NCI-H2107 treated with DMSO at 0.1 percent for 48 hours (cell line): ENCODE measurements at regions not wholly inside any gene's neighbourhood (a gene's known extent, or its start where the extent isn't known, plus 50 kb on each side); places are given as distances from the start of the nearest gene placed in this dataset.
"Not testable (repeated sequence)": the region's sequence is repeated elsewhere in the genome, so short reads cannot be mapped to it uniquely, and the experiment has no call there.

Experiments used
- DNase-seq: peaks from one replicate; lab custom pipeline; 2025; ENCODE audit not compliant: unreplicated experiment; lab: John Stamatoyannopoulos, UW

GRCh38 chr3:81995329-81995728 is 233.9 kb upstream of the GBE1 start:
- peak; percentile 34 for DNase-seq

- DNase-seq, result no peak
Observed at GRCh38 chr3:81989758-81990157, 228.3 kb upstream of the GBE1 start.

GRCh38 chr3:81989274-81989673 is 227.8 kb upstream of the GBE1 start:
- DNase-seq, result no peak

- DNase-seq, result not testable (repeated sequence)
Observed at GRCh38 chr3:81987412-81987811, 226.0 kb upstream of the GBE1 start.

- DNase-seq, result no peak
Observed at GRCh38 chr3:81985996-81986723, 224.7 kb upstream of the GBE1 start.

GRCh38 chr3:81983382-81983781 is 221.9 kb upstream of the GBE1 start:
- DNase-seq, result no peak

- no peak for DNase-seq
Observed at GRCh38 chr3:81980596-81981494, 219.4 kb upstream of the GBE1 start.

GRCh38 chr3:81974751-81975150 is 213.3 kb upstream of the GBE1 start:
- DNase-seq, result no peak

GRCh38 chr3:81968658-81969057 is 207.2 kb upstream of the GBE1 start:
- DNase-seq, result no peak

GRCh38 chr3:81967393-81967792 is 205.9 kb upstream of the GBE1 start:
- DNase-seq, result no peak

GRCh38 chr3:81965696-81966095 is 204.3 kb upstream of the GBE1 start:
- DNase-seq, result no peak

- no peak for DNase-seq
Observed at GRCh38 chr3:81962396-81962795, 201.0 kb upstream of the GBE1 start.

GRCh38 chr3:81958972-81959640 is 197.7 kb upstream of the GBE1 start:
- DNase-seq, result no peak

GRCh38 chr3:81955878-81956277 is 194.4 kb upstream of the GBE1 start:
- DNase-seq, result peak; percentile 69

- no peak for DNase-seq
Observed at GRCh38 chr3:81953111-81953510, 191.7 kb upstream of the GBE1 start.

GRCh38 chr3:81952141-81952540 is 190.7 kb upstream of the GBE1 start:
- no peak for DNase-seq

- DNase-seq, result no peak
Observed at GRCh38 chr3:81951636-81952035, 190.2 kb upstream of the GBE1 start.

GRCh38 chr3:81951106-81951505 is 189.7 kb upstream of the GBE1 start:
- no peak for DNase-seq

- no peak for DNase-seq
Observed at GRCh38 chr3:81947359-81947758, 185.9 kb upstream of the GBE1 start.

GRCh38 chr3:81938681-81939080 is 177.2 kb upstream of the GBE1 start:
- DNase-seq, result no peak

- no peak for DNase-seq
Observed at GRCh38 chr3:81936817-81937216, 175.4 kb upstream of the GBE1 start.

GRCh38 chr3:81932681-81933080 is 171.2 kb upstream of the GBE1 start:
- no peak for DNase-seq
